Superior temporal gyrus (tissue), 1 donor: ENCODE measurements at regions not wholly inside any gene's neighbourhood (a gene's known extent, or its start where the extent isn't known, plus 50 kb on each side); places are given as distances from the start of the nearest gene placed in this dataset.

ENCODE experiments used
- DNase-seq: peaks from one replicate; pipeline ENCODE4 v3.0.0-alpha.2; 2016; ENCODE audit errors: extremely low spot score

- peak; percentile 54 for DNase-seq
Observed at GRCh38 chr10:24793648-24794379, 70.1 kb upstream of the ARHGAP21 start.

- DNase-seq = no peak
Observed at GRCh38 chr10:24792638-24793037, 69.0 kb upstream of the ARHGAP21 start.

- DNase-seq = no peak
Observed at GRCh38 chr10:24791084-24791726, 67.5 kb upstream of the ARHGAP21 start.

GRCh38 chr10:24790599-24790998 is 66.9 kb upstream of the ARHGAP21 start:
- peak; percentile 96 for DNase-seq

- peak; percentile 70 for DNase-seq
Observed at GRCh38 chr10:24790073-24790472, 66.4 kb upstream of the ARHGAP21 start.

- DNase-seq = no peak
Observed at GRCh38 chr10:24784923-24785322, 61.2 kb upstream of the ARHGAP21 start.

- peak; percentile 96 for DNase-seq
Observed at GRCh38 chr10:24784061-24784460, 60.4 kb upstream of the ARHGAP21 start.

GRCh38 chr10:24783504-24783903 is 59.8 kb upstream of the ARHGAP21 start:
- no peak for DNase-seq

- DNase-seq = no peak
Observed at GRCh38 chr10:24779737-24780136, 56.0 kb upstream of the ARHGAP21 start.

- DNase-seq = no peak
Observed at GRCh38 chr10:24778298-24778697, 54.6 kb upstream of the ARHGAP21 start.

GRCh38 chr10:24777196-24777595 is 53.5 kb upstream of the ARHGAP21 start:
- DNase-seq = no peak

GRCh38 chr10:24773939-24774589 is 50.4 kb upstream of the ARHGAP21 start:
- no peak for DNase-seq
